Calu3 (cell line): ENCODE measurements at regions not wholly inside any gene's neighbourhood (a gene's known extent, or its start where the extent isn't known, plus 50 kb on each side); places are given as distances from the start of the nearest gene placed in this dataset.

ENCODE experiments used
- BruUV-seq: library from RNA; stranded (reverse); fragments of 400-500 nt; replicated peaks from 2 replicates; lab custom pipeline; 2021; lab: Mats Ljungman, UMichigan
- CTCF ChIA-PET: fragments of 300-600 bp; sonication (Branson Sonifier 250); formaldehyde crosslinking; loops from one replicate; lab custom pipeline; 2022; ENCODE audit warnings: antibody characterized with exemption; lab: Charles Lee
- DNase-seq: peaks from one replicate; pipeline ENCODE4 v3.0.0; 2022
- H3K27ac Mint-ChIP-seq: one replicate; pipeline ENCODE4 v1.8.0; 2022; ENCODE audit warnings: mixed read lengths; ENCODE audit not compliant: unreplicated experiment
- H3K27me3 Mint-ChIP-seq: one replicate; pipeline ENCODE4 v1.8.0; 2022; ENCODE audit warnings: mixed read lengths; ENCODE audit not compliant: unreplicated experiment
- H3K36me3 Mint-ChIP-seq: one replicate; pipeline ENCODE4 v1.8.0; 2022; ENCODE audit warnings: mild to moderate bottlenecking, moderate library complexity, mixed read lengths; ENCODE audit not compliant: insufficient read depth, unreplicated experiment
- H3K4me1 Mint-ChIP-seq: one replicate; pipeline ENCODE4 v1.8.0; 2022; ENCODE audit warnings: mild to moderate bottlenecking, low read depth, mixed read lengths; ENCODE audit not compliant: unreplicated experiment
- H3K4me3 Mint-ChIP-seq: one replicate; pipeline ENCODE4 v1.8.0; 2022; ENCODE audit warnings: mild to moderate bottlenecking, low read depth, moderate library complexity, mixed read lengths; ENCODE audit not compliant: unreplicated experiment
- H3K9me3 Mint-ChIP-seq: one replicate; pipeline ENCODE4 v1.8.0; 2022; ENCODE audit warnings: low read depth, mixed read lengths; ENCODE audit not compliant: unreplicated experiment
- CTCF ChIP-seq: fragments of 200-600 bp; IDR thresholded peaks from one replicate; pipeline ENCODE4 v1.8.0; 2022; ENCODE audit warnings: antibody characterized with exemption; ENCODE audit not compliant: unreplicated experiment
- intact Hi-C: fragments of 100-400 bp; cut with micrococcal nuclease; formaldehyde crosslinking; loops from one replicate; pipeline ENCODE4 v1.10.0; 2022; ENCODE audit not compliant: unreplicated experiment

DNA sequence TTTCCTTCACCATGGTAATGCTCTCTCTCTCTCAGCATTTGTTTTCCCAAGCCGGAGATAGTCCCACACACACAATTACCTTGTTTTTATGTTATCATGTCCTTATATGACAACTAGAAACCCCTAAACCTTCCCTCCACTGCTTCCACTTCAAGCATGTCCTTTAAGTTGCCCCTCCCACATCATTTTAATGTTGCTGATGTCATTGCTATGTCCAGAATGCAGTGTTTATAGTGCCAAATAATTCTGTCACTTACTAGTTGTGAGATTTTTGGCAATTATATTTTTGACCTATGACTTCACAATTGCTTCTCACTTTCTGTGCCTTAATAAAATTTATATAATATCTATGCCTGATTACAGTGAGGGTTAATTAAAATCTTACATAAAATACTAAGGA, 645.9 kb downstream of the XPNPEP1 start:
- Mint-ChIP-seq H3K9me3 (peaks cover 3% of the 10 kb centered on the region), H3K27me3 (no peaks in the 10 kb centered on the region), H3K36me3 (no peaks in the 10 kb centered on the region), H3K4me1 (no peaks in the 10 kb centered on the region), H3K4me3 (no peak overlapping the region), H3K27ac (no peak overlapping the region)
- CTCF ChIA-PET = no interaction called here
- TF ChIP-seq CTCF = no peak
- no peak for DNase-seq
- intact Hi-C loops = no loop called here
- BruUV-seq = no TSS peak

- Mint-ChIP-seq H3K36me3 (no peaks in the 10 kb centered on the region), H3K27ac (no peak overlapping the region), H3K4me1 (no peaks in the 10 kb centered on the region), H3K27me3 (no peaks in the 10 kb centered on the region), H3K9me3 (peaks cover 3% of the 10 kb centered on the region), H3K4me3 (no peak overlapping the region)
- DNase-seq = no peak
- no TSS peak for BruUV-seq
- CTCF ChIA-PET = no interaction called here
- no peak for TF ChIP-seq CTCF
- intact Hi-C loops = no loop called here
Measured at GRCh38 chr10:109275960-109276359, 647.4 kb downstream of the XPNPEP1 start.

GRCh38 chr10:109274681-109275080, 648.6 kb downstream of the XPNPEP1 start:
- H3K4me1 Mint-ChIP-seq = no peaks in the 10 kb centered on the region
- H3K36me3 Mint-ChIP-seq = no peaks in the 10 kb centered on the region
- H3K4me3 Mint-ChIP-seq = no peak overlapping the region
- H3K27me3 Mint-ChIP-seq = no peaks in the 10 kb centered on the region
- no peak for TF ChIP-seq CTCF
- no peak overlapping the region for H3K27ac Mint-ChIP-seq
- no peak for DNase-seq
- H3K9me3 Mint-ChIP-seq = peaks cover 3% of the 10 kb centered on the region
- BruUV-seq = no TSS peak
- CTCF ChIA-PET = no interaction called here
- intact Hi-C loops = no loop called here

DNA sequence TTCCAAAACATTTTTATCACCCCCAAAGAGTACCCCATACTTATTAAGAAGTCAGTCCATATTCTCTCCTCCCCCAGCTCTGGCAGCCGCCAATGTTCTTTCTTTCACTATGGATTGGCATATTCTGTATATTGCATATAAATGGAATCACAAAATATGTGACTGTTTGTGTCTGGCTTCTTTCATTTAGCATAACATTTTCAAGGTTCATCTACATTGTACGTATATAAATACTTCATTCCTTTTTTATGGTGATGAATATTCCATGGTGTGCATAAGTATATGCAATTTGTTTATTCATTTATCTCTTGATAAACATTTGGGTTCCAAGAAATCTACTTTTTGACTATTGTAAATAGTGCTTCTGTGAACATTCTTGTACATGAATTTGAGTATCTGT, 653.1 kb downstream of the XPNPEP1 start:
- H3K27me3 Mint-ChIP-seq = no peaks in the 10 kb centered on the region
- no peak overlapping the region for H3K4me3 Mint-ChIP-seq
- H3K9me3 Mint-ChIP-seq = peaks cover 12% of the 10 kb centered on the region
- DNase-seq = no peak
- TF ChIP-seq CTCF = no peak
- CTCF ChIA-PET = no interaction called here
- no peaks in the 10 kb centered on the region for H3K4me1 Mint-ChIP-seq
- intact Hi-C loops = no loop called here
- H3K27ac Mint-ChIP-seq = no peak overlapping the region
- no TSS peak for BruUV-seq
- no peaks in the 10 kb centered on the region for H3K36me3 Mint-ChIP-seq

- BruUV-seq = no TSS peak
- Mint-ChIP-seq H3K27ac (no peak overlapping the region), H3K4me3 (no peak overlapping the region), H3K9me3 (peaks cover 14% of the 10 kb centered on the region), H3K36me3 (no peaks in the 10 kb centered on the region), H3K4me1 (no peaks in the 10 kb centered on the region), H3K27me3 (no peaks in the 10 kb centered on the region)
- TF ChIP-seq CTCF = no peak
- DNase-seq = no peak
- CTCF ChIA-PET = no interaction called here
- intact Hi-C loops = no loop called here
Measured at GRCh38 chr10:109264004-109264403, 659.3 kb downstream of the XPNPEP1 start.
